HCT116 (cell line): ENCODE measurements at regions not wholly inside any gene's neighbourhood (a gene's known extent, or its start where the extent isn't known, plus 50 kb on each side); places are given as distances from the start of the nearest gene placed in this dataset.

Experiments
- ATAC-seq: fragments of 200-7000 bp; cut with Tn5 transposase; 2 replicates; pipeline ENCODE4 v1.9.1; 2020; ENCODE audit warnings: mild to moderate bottlenecking, moderate library complexity
- BruUV-seq: library from RNA; stranded (reverse); fragments of 400-500 nt; replicated peaks from 2 replicates; lab custom pipeline; 2021; lab: Mats Ljungman, UMichigan
- CTCF ChIA-PET: fragments of 300-600 bp; sonication (Branson Sonifier 250); formaldehyde crosslinking; loops from one replicate; lab custom pipeline; 2021; ENCODE audit warnings: antibody characterized with exemption; lab: Charles Lee
- POLR2A ChIA-PET: fragments of 300-600, 350-600 bp; sonication (Branson Sonifier 250); formaldehyde crosslinking; loops from one replicate; lab custom pipeline; 2021; ENCODE audit warnings: antibody characterized with exemption; lab: Charles Lee
- RAD21 ChIA-PET, 2 experiments: fragments of 300-600 bp; sonication (Branson Sonifier 250); formaldehyde crosslinking; loops; one replicate each; lab custom pipeline; 2023; ENCODE audit warnings: low total read pairs in 2 of 2; ENCODE audit not compliant: uncharacterized antibody in 2 of 2, unreplicated experiment in 2 of 2, low non-redundant PET in 1 of 2; lab: Charles Lee
- DNase-seq: peaks from one replicate; pipeline ENCODE4 v3.0.0-alpha.2; 2010; ENCODE audit warnings: low read depth, low spot score
- H2AFZ ChIP-seq: fragments of 200-600 bp; shearing (Covaris generic), sonication (generic); 2 replicates; pipeline ENCODE4 v1.6.1; 2017; ENCODE audit warnings: low read depth, mixed run types, mixed read lengths, antibody characterized with exemption, low read length; ENCODE audit not compliant: poor library complexity, severe bottlenecking
- H3K27ac ChIP-seq: 2 replicates; pipeline ENCODE4 v1.5.1; 2012; ENCODE audit warnings: low read depth, low read length
- H3K27me3 ChIP-seq: fragments of 200-600 bp; sonication (generic); 2 replicates; pipeline ENCODE4 v1.6.1; 2016; ENCODE audit warnings: mixed run types, low read length, mixed read lengths; ENCODE audit not compliant: insufficient read depth
- H3K36me3 ChIP-seq, 2 experiments: fragments of 200-500 bp in 1 of 2; fragments of 200-600 bp in 1 of 2; sonication (Bioruptor generic) in 1 of 2; sonication (generic) in 1 of 2; 2 replicates each; pipeline versions ENCODE4 v1.5.1 to v1.6.1; 2014 to 2016; ENCODE audit warnings: low read length in 2 of 2, inconsistent platforms in 1 of 2, mixed read lengths in 1 of 2, mixed run types in 1 of 2; ENCODE audit not compliant: insufficient read depth in 2 of 2, control insufficient read depth in 1 of 2
- H3K4me1 ChIP-seq, 2 experiments: fragments of 200-600 bp in 1 of 2; sonication (generic) in 1 of 2; 2 replicates each; pipeline versions ENCODE4 v1.5.1 to v1.6.1; 2012 to 2017; ENCODE audit warnings: low read length in 2 of 2, inconsistent platforms in 1 of 2, mild to moderate bottlenecking in 1 of 2, mixed read lengths in 1 of 2, mixed run types in 1 of 2, moderate library complexity in 1 of 2; ENCODE audit not compliant: insufficient read depth in 2 of 2, control insufficient read depth in 1 of 2
- H3K4me2 ChIP-seq: fragments of 200-600 bp; sonication (generic); 2 replicates; pipeline ENCODE4 v1.6.1; 2017; ENCODE audit warnings: mixed run types, low read length, mixed read lengths
- H3K4me3 ChIP-seq, 2 experiments: fragments of 200-600 bp in 1 of 2; sonication (generic) in 1 of 2; replicated peaks in 1 of 2; 2 replicates each; pipeline ENCODE4 v1.5.1; 2011 to 2016; ENCODE audit warnings: low read length in 2 of 2, control low read depth in 1 of 2, low read depth in 1 of 2, mild to moderate bottlenecking in 1 of 2, mixed read lengths in 1 of 2, mixed run types in 1 of 2
- H3K79me2 ChIP-seq: fragments of 200-600 bp; sonication (generic); 2 replicates; pipeline ENCODE4 v1.6.1; 2017; ENCODE audit warnings: mild to moderate bottlenecking, mixed run types, low read length, moderate library complexity, mixed read lengths; ENCODE audit not compliant: insufficient read depth
- H3K9ac ChIP-seq: fragments of 200-600 bp; sonication (generic); 2 replicates; pipeline ENCODE4 v1.6.1; 2016; ENCODE audit warnings: low read length, mixed read lengths
- H3K9me2 ChIP-seq: fragments of 200-600 bp; sonication (generic), shearing (Covaris generic); 2 replicates; pipeline ENCODE4 v1.6.1; 2017; ENCODE audit warnings: mixed run types, mild to moderate bottlenecking, moderate library complexity; ENCODE audit not compliant: insufficient read depth
- H3K9me3 ChIP-seq, 2 experiments: fragments of 200-500 bp in 1 of 2; fragments of 200-600 bp in 1 of 2; sonication (Bioruptor generic) in 1 of 2; sonication (generic) in 1 of 2; 2 replicates each; pipeline ENCODE4 v1.6.1; 2014 to 2017; ENCODE audit warnings: low read length in 2 of 2, mixed read lengths in 2 of 2, inconsistent platforms in 1 of 2, low read depth in 1 of 2, mild to moderate bottlenecking in 1 of 2, mixed run types in 1 of 2, moderate library complexity in 1 of 2; ENCODE audit not compliant: control insufficient read depth in 1 of 2, insufficient read depth in 1 of 2
- H4K20me1 ChIP-seq: fragments of 200-600 bp; sonication (generic), shearing (Covaris generic); 2 replicates; pipeline ENCODE4 v1.6.1; 2017; ENCODE audit warnings: mixed run types, mild to moderate bottlenecking, moderate library complexity; ENCODE audit not compliant: insufficient read depth
- EGR1 ChIP-seq: IDR thresholded peaks from 2 replicates; pipeline ENCODE4 v1.6.1; 2012; ENCODE audit warnings: low read depth
- EZH2 ChIP-seq: fragments of 200-600 bp; sonication (generic); IDR thresholded peaks from 2 replicates; pipeline ENCODE4 v1.6.1; 2017; ENCODE audit warnings: antibody characterized with exemption, mixed run types
- EZH2phosphoT487 ChIP-seq: fragments of 200-600 bp; IDR thresholded peaks from 2 replicates; pipeline ENCODE4 v1.6.1; 2018; ENCODE audit warnings: antibody characterized with exemption, borderline replicate concordance
- FOSL1 ChIP-seq: IDR thresholded peaks from 2 replicates; pipeline ENCODE4 v1.6.1; 2012; ENCODE audit warnings: low read depth
- JUND ChIP-seq: IDR thresholded peaks from 2 replicates; pipeline ENCODE4 v1.6.1; 2012
- POLR2AphosphoS5 ChIP-seq: IDR thresholded peaks from 2 replicates; pipeline ENCODE4 v1.6.1; 2011; ENCODE audit warnings: mild to moderate bottlenecking, low read depth, low read length, moderate library complexity
- RAD21 ChIP-seq: IDR thresholded peaks from 2 replicates; pipeline ENCODE4 v1.6.1; 2012; ENCODE audit warnings: low read depth, mild to moderate bottlenecking
- SIN3A ChIP-seq: IDR thresholded peaks from 2 replicates; pipeline ENCODE4 v1.6.1; 2012; ENCODE audit warnings: low read depth
- TCF7L2 ChIP-seq: IDR thresholded peaks from 2 replicates; pipeline ENCODE4 v1.7.0; 2011; ENCODE audit warnings: borderline replicate concordance, inconsistent platforms; ENCODE audit not compliant: insufficient read depth, insufficient read length; ENCODE audit errors: extremely low read depth
- ZFX ChIP-seq: fragments of 450-650 bp; IDR thresholded peaks from 2 replicates; pipeline ENCODE4 v1.6.1; 2017
- ZNF274 ChIP-seq: fragments of 200-500 bp; sonication (Bioruptor generic); IDR thresholded peaks from 2 replicates; pipeline ENCODE4 v1.6.1; 2014; ENCODE audit warnings: mild to moderate bottlenecking, low read depth, low read length, inconsistent platforms
- intact Hi-C: fragments of 100-400 bp; cut with micrococcal nuclease; formaldehyde crosslinking; loops from 2 replicates; pipeline ENCODE4 v1.10.0; 2022
- TF ChIP-seq, protein P1 (sequence below): IDR thresholded peaks from 2 replicates; pipeline ENCODE4 v1.6.1; 2011; ENCODE audit warnings: mild to moderate bottlenecking, low read length, moderate library complexity; ENCODE audit not compliant: insufficient replicate concordance; ENCODE audit errors: extremely low read depth
- TF ChIP-seq, protein P2 (sequence below), 3 experiments: fragments of 200-600 bp in 1 of 3; sonication (generic) in 1 of 3; IDR thresholded peaks in 2 of 3; conservative IDR thresholded peaks in 1 of 3; 2 replicates each; pipeline ENCODE4 v1.5.1; 2012 to 2017; ENCODE audit warnings: low read depth in 2 of 3, low read length in 2 of 3, antibody characterized with exemption in 1 of 3, borderline replicate concordance in 1 of 3, control low read depth in 1 of 3, mild to moderate bottlenecking in 1 of 3, mixed read lengths in 1 of 3, mixed run types in 1 of 3, moderate library complexity in 1 of 3; ENCODE audit not compliant: insufficient read depth in 1 of 3

DNA sequence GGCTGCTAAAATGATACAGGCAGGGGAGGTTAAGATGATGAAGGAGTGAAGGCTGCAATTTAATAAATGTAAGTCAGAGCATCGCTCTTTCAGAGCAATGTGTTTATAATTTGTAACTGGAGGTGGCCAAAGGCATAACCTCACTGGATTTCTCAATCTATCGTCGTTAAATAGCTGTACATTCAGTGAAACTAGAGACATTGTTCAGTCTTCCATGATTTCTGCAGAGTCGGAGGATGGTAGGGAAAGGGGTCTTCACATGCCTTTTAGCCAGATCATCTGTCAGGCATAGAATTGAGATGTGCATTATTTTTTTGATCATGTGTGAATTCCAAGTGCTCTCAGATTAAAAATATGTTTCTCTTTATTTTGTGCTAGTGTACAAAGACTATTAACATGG is 315.4 kb downstream of the OXSM start:
- BruUV-seq, result no TSS peak
- Histone ChIP-seq H3K9me2 (no peaks in the 10 kb centered on the region), H3K4me2 (no peak overlapping the region), H3K4me1 (no peaks in the 10 kb centered on the region), H3K36me3 (no peaks in the 10 kb centered on the region), H4K20me1 (no peaks in the 10 kb centered on the region), H3K27me3 (no peaks in the 10 kb centered on the region), H3K79me2 (no peaks in the 10 kb centered on the region), H3K9me3 (no peaks in the 10 kb centered on the region), H3K9ac (no peak overlapping the region), H3K4me3 (no peak overlapping the region), H3K27ac (no peak overlapping the region), H2AFZ (no peak overlapping the region)
- ChIA-PET POLR2A (no interaction called here), RAD21 (no interaction called here), CTCF (no interaction called here)
- TF ChIP-seq, protein P1, sequence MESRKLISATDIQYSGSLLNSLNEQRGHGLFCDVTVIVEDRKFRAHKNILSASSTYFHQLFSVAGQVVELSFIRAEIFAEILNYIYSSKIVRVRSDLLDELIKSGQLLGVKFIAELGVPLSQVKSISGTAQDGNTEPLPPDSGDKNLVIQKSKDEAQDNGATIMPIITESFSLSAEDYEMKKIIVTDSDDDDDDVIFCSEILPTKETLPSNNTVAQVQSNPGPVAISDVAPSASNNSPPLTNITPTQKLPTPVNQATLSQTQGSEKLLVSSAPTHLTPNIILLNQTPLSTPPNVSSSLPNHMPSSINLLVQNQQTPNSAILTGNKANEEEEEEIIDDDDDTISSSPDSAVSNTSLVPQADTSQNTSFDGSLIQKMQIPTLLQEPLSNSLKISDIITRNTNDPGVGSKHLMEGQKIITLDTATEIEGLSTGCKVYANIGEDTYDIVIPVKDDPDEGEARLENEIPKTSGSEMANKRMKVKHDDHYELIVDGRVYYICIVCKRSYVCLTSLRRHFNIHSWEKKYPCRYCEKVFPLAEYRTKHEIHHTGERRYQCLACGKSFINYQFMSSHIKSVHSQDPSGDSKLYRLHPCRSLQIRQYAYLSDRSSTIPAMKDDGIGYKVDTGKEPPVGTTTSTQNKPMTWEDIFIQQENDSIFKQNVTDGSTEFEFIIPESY, result no peak
- TF ChIP-seq RAD21 (no peak), ZFX (no peak), FOSL1 (no peak), SIN3A (no peak), EGR1 (no peak), EZH2 (no peak), POLR2AphosphoS5 (no peak), TCF7L2 (no peak)
- ATAC-seq (no peak), DNase-seq (no peak)
- intact Hi-C loops, result no loop called here

DNA sequence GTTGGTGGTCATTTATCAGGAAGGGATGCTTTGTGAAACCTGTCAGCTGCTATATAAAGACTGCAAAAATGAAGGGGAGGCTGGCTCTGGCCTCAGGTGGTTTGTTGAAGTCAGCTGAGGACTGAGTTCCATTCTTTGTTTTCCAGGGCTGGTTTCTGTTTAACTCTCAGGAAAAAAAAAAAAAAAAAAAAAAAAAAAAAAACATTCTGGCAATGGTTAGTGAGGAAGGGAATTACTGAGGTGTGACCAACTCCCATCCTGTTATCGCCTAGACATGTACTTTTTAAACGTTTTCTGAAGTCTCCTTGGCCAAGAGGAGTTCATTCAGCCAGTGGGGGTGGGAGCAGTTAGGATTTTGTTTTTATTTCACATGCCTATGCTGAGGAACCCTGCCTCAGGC is 316.3 kb downstream of the OXSM start:
- no peak overlapping the region for H3K4me3 ChIP-seq
- no peak overlapping the region for H3K27ac ChIP-seq
- ChIA-PET CTCF (no interaction called here), RAD21 (no interaction called here)
- no peak overlapping the region for H3K9ac ChIP-seq
- no peaks in the 10 kb centered on the region for H3K79me2 ChIP-seq
- H3K4me2 ChIP-seq, result no peak overlapping the region
- H3K9me3 ChIP-seq, result no peaks in the 10 kb centered on the region
- H3K36me3 ChIP-seq, result no peaks in the 10 kb centered on the region
- no peak for TF ChIP-seq ZNF274
- TF ChIP-seq JUND, result no peak
- TF ChIP-seq, protein P2, sequence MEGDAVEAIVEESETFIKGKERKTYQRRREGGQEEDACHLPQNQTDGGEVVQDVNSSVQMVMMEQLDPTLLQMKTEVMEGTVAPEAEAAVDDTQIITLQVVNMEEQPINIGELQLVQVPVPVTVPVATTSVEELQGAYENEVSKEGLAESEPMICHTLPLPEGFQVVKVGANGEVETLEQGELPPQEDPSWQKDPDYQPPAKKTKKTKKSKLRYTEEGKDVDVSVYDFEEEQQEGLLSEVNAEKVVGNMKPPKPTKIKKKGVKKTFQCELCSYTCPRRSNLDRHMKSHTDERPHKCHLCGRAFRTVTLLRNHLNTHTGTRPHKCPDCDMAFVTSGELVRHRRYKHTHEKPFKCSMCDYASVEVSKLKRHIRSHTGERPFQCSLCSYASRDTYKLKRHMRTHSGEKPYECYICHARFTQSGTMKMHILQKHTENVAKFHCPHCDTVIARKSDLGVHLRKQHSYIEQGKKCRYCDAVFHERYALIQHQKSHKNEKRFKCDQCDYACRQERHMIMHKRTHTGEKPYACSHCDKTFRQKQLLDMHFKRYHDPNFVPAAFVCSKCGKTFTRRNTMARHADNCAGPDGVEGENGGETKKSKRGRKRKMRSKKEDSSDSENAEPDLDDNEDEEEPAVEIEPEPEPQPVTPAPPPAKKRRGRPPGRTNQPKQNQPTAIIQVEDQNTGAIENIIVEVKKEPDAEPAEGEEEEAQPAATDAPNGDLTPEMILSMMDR (IDR thresholded peaks at IDR 0.05 in 2 of 3, conservative IDR thresholded peaks at IDR 0.05 in 1 of 3; ENCODE audit: borderline replicate concordance in 1 of 3, insufficient read depth in 1 of 3, low read depth in 2 of 3, low read length in 2 of 3), result no peak
- TF ChIP-seq EGR1, result no peak
- TF ChIP-seq EZH2phosphoT487, result no peak
- TF ChIP-seq RAD21, result no peak
- no peak for TF ChIP-seq ZFX
- no peak for TF ChIP-seq FOSL1
- TF ChIP-seq, all 23 proteins: peak for 0
- Histone ChIP-seq H4K20me1 (no peaks in the 10 kb centered on the region), H3K27me3 (no peaks in the 10 kb centered on the region), H3K9me2 (no peaks in the 10 kb centered on the region), H3K4me1 (no peaks in the 10 kb centered on the region), H2AFZ (no peak overlapping the region)
- BruUV-seq, result no TSS peak
- DNase-seq, result no peak
- POLR2A ChIA-PET, result no interaction called here
- no peak for ATAC-seq
- intact Hi-C loops, result no loop called here
